ENCODE measurements at regions not wholly inside any gene's neighbourhood (a gene's known extent, or its start where the extent isn't known, plus 50 kb on each side); places are given as distances from the start of the nearest gene placed in this dataset.
"Not testable (repeated sequence)": the region's sequence is repeated elsewhere in the genome, so short reads cannot be mapped to it uniquely, and the experiment has no call there.

DNA sequence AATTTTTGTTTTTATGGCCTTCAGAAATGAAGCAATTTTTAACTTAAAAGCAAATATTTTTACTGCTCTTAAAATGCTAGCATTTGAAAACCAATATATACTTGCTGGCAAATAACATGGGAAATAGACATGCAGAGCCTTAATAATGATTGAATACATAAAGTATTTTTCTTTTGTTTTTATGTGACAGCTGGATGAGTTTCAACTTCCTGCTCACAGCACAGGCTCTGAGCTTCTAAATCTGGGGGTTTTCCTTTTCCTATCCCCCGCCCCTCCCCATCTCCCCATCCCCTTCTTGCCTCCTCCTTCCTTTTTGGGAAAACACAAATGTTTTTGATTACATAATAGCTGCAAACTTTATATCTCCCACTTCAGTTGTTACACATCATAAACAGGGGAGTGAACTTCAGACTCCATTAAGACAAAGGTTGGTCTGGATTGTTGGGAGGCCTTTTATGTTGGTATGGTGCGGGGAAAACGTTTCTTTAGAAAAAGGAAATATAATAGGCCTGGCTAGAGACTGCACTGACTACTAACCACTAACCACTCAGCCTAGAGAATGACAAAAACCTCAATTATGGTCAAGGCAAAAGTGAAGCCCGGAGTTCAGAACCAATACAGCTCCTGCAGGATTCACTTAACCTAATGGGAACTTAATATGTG, 116.1 kb upstream of the GORAB start:
- no peaks in the 10 kb centered on the region for H3K9me3 ChIP-seq (ENCODE audit: control insufficient read depth, low read length)
- no peak overlapping the region for H3K4me3 ChIP-seq (ENCODE audit: low read length)
- 53% methylated on average over 4 of the region's 4 CpGs for WGBS
- no peak for ATAC-seq
- intact Hi-C loops (cut with DNase I), result no loop called here
- no peak for DNase-seq
- H3K27me3 ChIP-seq (ENCODE audit: control insufficient read depth, insufficient read depth), result no peaks in the 10 kb centered on the region
- peaks cover 2% of the 10 kb centered on the region for H3K4me1 ChIP-seq (ENCODE audit: control insufficient read depth, insufficient read depth, low read length)
- no peak overlapping the region for H3K27ac ChIP-seq (ENCODE audit: low read length)

GRCh38 chr1:170424346-170424745, 107.6 kb upstream of the GORAB start:
- no peak overlapping the region for H3K4me3 ChIP-seq (ENCODE audit: low read length)
- ATAC-seq (no peak), DNase-seq (no peak)
- no peak overlapping the region for H3K27ac ChIP-seq (ENCODE audit: low read length)
- 78% methylated on average over 1 of the region's 1 CpG for WGBS
- H3K27me3 ChIP-seq (ENCODE audit: control insufficient read depth, insufficient read depth), result no peaks in the 10 kb centered on the region
- no peaks in the 10 kb centered on the region for H3K4me1 ChIP-seq (ENCODE audit: control insufficient read depth, insufficient read depth, low read length)
- no peaks in the 10 kb centered on the region for H3K9me3 ChIP-seq (ENCODE audit: control insufficient read depth, low read length)
- intact Hi-C loops (cut with DNase I), result no loop called here

DNA sequence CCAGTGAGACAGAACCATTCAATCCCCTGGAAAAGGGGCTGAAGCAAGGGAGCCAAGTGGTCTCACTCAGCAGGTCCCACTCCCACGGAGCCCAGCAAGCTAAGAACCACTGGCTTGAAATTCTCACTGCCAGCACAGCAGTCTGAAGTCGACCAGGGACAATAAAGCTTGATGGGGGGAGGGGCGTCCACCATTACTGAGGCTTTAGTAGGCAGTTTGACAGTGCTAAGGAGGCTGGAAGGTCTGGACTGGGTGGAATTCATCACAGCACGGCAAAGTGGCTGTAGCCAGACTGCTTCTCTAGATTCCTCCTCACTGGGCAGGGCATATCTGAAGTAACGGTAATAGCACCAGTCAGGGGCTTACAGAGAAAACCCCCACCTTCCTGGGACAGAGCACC, 105.4 kb upstream of the GORAB start:
- no peak overlapping the region for H3K4me3 ChIP-seq (ENCODE audit: low read length)
- intact Hi-C loops (cut with DNase I), result no loop called here
- no peaks in the 10 kb centered on the region for H3K27me3 ChIP-seq (ENCODE audit: control insufficient read depth, insufficient read depth)
- H3K27ac ChIP-seq (ENCODE audit: low read length), result no peak overlapping the region
- DNase-seq (no peak), ATAC-seq (no peak)
- WGBS, result 46% methylated on average over 5 of the region's 5 CpGs
- H3K4me1 ChIP-seq (ENCODE audit: control insufficient read depth, insufficient read depth, low read length), result no peaks in the 10 kb centered on the region
- H3K9me3 ChIP-seq (ENCODE audit: control insufficient read depth, low read length), result no peaks in the 10 kb centered on the region

- intact Hi-C loops (cut with DNase I); H3K27ac ChIP-seq (ENCODE audit: low read length); H3K4me3 ChIP-seq (ENCODE audit: low read length); H3K27me3 ChIP-seq (ENCODE audit: control insufficient read depth, insufficient read depth); ATAC-seq; H3K4me1 ChIP-seq (ENCODE audit: control insufficient read depth, insufficient read depth, low read length); H3K9me3 ChIP-seq (ENCODE audit: control insufficient read depth, low read length): not testable (repeated sequence)
- DNase-seq, result peak in 1 of 3 donors; percentile 56
- WGBS, result 70% methylated on average over 1 of the region's 1 CpG
These were observed 105.0 kb upstream of the GORAB start for GRCh38 chr1:170427002-170427401.

GRCh38 chr1:170436928-170437327, 95.0 kb upstream of the GORAB start:
- Histone ChIP-seq H3K27ac (ENCODE audit: low read length) (no peak overlapping the region), H3K4me1 (ENCODE audit: control insufficient read depth, insufficient read depth, low read length) (no peaks in the 10 kb centered on the region), H3K9me3 (ENCODE audit: control insufficient read depth, low read length) (no peaks in the 10 kb centered on the region), H3K4me3 (ENCODE audit: low read length) (no peak overlapping the region), H3K27me3 (ENCODE audit: control insufficient read depth, insufficient read depth) (no peaks in the 10 kb centered on the region)
- whole genome bisulfite sequencing, result 62% methylated on average over 3 of the region's 3 CpGs
- ATAC-seq (no peak), DNase-seq (no peak)
- intact Hi-C loops (cut with DNase I), result no loop called here

- DNase-seq (no peak), ATAC-seq (no peak)
- Histone ChIP-seq H3K27me3 (ENCODE audit: control insufficient read depth, insufficient read depth) (no peaks in the 10 kb centered on the region), H3K27ac (ENCODE audit: low read length) (no peak overlapping the region), H3K4me3 (ENCODE audit: low read length) (no peak overlapping the region), H3K9me3 (ENCODE audit: control insufficient read depth, low read length) (no peaks in the 10 kb centered on the region), H3K4me1 (ENCODE audit: control insufficient read depth, insufficient read depth, low read length) (no peaks in the 10 kb centered on the region)
- intact Hi-C loops (cut with DNase I), result no loop called here
- 79% methylated on average over 3 of the region's 3 CpGs for WGBS
These were observed 86.9 kb upstream of the GORAB start for GRCh38 chr1:170445096-170445495.

DNA sequence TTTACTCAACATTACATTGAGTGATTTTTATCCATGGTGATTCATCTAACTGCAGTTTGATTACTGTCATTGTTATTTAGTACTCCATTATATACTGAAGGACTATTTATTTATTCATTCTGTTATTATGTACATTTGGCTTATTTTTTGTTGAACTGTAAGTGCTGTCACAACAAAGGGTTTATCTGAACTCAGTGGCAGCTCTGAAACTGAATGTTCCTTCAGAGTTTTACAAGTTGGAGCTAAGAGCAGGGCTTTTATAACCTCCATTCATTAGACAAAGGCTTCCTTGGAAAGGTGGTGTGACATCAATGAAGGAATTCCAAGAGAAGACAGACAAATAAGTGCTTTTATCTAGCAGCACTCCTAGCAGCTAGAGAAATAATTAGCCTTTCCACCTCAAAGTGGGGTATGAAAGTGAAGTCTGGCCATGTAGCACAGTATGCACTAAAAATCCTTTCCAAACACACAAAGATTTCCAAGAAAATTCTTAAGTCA, 83.3 kb upstream of the GORAB start:
- H3K9me3 ChIP-seq (ENCODE audit: control insufficient read depth, low read length), result no peaks in the 10 kb centered on the region
- no peak for ATAC-seq

DNA sequence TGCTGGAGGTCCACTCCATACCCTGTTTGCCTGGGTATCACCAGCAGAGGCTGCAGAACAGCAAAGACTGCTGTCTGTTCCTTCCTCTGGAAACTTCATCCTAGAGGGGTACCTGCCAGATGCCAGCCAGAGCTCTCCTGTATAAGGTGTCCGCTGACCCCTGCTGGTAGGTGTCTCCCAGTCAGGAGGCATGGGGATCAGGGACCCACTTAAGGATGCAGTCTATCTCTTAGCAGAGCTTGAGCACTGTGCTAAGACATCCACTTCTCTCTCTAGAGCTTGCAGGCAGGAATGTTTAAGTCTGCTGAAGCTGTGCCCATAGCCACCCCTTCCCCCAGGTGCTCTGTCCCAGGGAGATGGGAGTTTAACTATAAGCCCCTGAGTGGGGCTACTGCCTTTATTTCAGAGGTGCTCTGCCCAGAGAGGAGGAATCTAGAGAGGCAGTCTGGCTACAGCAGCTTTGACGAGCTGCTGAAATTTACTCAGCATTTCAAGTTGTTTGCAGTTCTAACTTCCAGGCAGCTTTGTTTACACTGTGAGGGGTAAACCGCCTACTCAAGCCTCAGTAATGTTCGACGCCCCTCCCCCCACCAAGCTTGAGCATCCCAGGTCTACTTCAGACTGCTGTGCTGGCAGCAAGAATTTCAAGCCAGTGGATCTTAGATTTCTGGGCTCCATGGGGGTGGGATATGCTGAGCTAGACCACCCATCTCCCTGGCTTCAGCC, 74.5 kb upstream of the GORAB start:
- ATAC-seq; intact Hi-C loops (cut with DNase I): not testable (repeated sequence)
- peak in 2 of 3 donors; percentile 22 to 67 for DNase-seq

More for the DNA sequence above, 83.3 kb upstream of the GORAB start:
- no peaks in the 10 kb centered on the region for H3K4me1 ChIP-seq (ENCODE audit: control insufficient read depth, insufficient read depth, low read length)
- no peak overlapping the region for H3K27ac ChIP-seq (ENCODE audit: low read length)
- no peaks in the 10 kb centered on the region for H3K27me3 ChIP-seq (ENCODE audit: control insufficient read depth, insufficient read depth)
- intact Hi-C loops (cut with DNase I), result no loop called here
- no peak overlapping the region for H3K4me3 ChIP-seq (ENCODE audit: low read length)
- no peak for DNase-seq

DNA sequence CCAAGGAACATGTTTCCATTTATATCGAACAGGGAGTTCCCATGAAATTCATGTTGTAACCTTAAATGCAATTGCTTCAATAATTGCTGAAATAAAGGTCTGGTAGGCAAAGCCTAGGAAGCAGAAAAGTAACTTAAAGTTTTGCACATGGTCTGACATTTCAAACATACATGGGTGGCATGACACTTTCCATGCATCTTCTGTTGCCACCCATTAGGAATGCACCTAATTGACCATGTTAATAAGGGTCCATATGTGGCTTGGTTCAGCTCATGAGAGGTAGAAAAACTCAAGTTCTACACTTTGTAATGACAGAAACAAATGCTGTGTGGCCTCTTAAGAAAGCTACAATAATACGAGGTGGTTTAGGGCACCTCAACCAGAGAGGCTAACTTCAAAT, 72.0 kb upstream of the GORAB start:
- Histone ChIP-seq H3K4me3 (ENCODE audit: low read length) (no peak overlapping the region), H3K27ac (ENCODE audit: low read length) (no peak overlapping the region), H3K4me1 (ENCODE audit: control insufficient read depth, insufficient read depth, low read length) (no peaks in the 10 kb centered on the region), H3K9me3 (ENCODE audit: control insufficient read depth, low read length) (no peaks in the 10 kb centered on the region), H3K27me3 (ENCODE audit: control insufficient read depth, insufficient read depth) (no peaks in the 10 kb centered on the region)
- DNase-seq, result no peak
- intact Hi-C loops (cut with DNase I), result no loop called here
- ATAC-seq, result no peak
- 38% methylated on average over 2 of the region's 2 CpGs for WGBS

More for the DNA sequence above, 74.5 kb upstream of the GORAB start:
- 81% methylated on average over 5 of the region's 5 CpGs for WGBS
- not testable (repeated sequence) for H3K9me3 ChIP-seq (ENCODE audit: control insufficient read depth, low read length); H3K27ac ChIP-seq (ENCODE audit: low read length); H3K27me3 ChIP-seq (ENCODE audit: control insufficient read depth, insufficient read depth); H3K4me1 ChIP-seq (ENCODE audit: control insufficient read depth, insufficient read depth, low read length); H3K4me3 ChIP-seq (ENCODE audit: low read length)

DNA sequence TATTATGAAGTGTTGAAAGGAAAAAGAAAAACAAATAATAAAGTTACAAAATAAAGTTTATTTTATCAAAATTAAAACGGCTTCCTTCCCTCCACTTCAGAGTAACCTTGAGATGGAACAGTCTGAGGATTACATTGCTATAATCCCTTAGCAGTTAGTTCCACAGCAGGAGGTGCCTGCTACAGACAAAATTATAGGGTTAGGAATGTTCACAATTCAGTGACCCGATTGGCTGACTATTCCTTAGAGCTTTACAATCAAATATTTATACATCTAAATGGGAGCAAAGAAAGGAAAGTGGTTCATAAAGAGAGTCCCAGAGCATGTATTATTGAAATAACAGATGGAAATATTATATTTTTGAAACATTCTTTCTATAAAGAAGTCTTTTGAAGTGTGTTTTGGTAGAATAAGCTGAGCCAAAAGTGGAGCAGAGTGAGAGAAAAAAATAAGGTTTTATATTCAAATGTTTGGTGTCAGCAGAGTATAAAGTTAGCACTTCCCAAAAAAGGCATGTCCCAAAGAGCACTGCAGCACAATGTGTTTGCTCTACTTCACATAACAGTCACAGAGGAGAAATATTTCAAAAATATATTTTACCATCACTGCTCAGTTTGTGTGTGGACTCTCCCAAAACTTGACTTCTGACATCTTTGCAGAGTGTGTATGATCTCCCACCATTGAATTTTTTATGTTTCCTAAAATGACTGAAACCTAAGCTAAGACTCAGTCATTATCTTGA, 71.4 kb upstream of the GORAB start:
- H3K27ac ChIP-seq (ENCODE audit: low read length), result no peak overlapping the region

GRCh38 chr1:170461291-170461747, 70.6 kb upstream of the GORAB start:
- ATAC-seq (no peak), DNase-seq (no peak)
- H3K27ac ChIP-seq (ENCODE audit: low read length), result no peak overlapping the region
- H3K9me3 ChIP-seq (ENCODE audit: control insufficient read depth, low read length), result no peaks in the 10 kb centered on the region
- H3K4me3 ChIP-seq (ENCODE audit: low read length), result no peak overlapping the region
- H3K27me3 ChIP-seq (ENCODE audit: control insufficient read depth, insufficient read depth), result no peaks in the 10 kb centered on the region
- WGBS, result 91% methylated on average over 1 of the region's 1 CpG
- intact Hi-C loops (cut with DNase I), result no loop called here
- H3K4me1 ChIP-seq (ENCODE audit: control insufficient read depth, insufficient read depth, low read length), result no peaks in the 10 kb centered on the region

More for the DNA sequence above, 71.4 kb upstream of the GORAB start:
- H3K9me3 ChIP-seq (ENCODE audit: control insufficient read depth, low read length), result no peaks in the 10 kb centered on the region
- intact Hi-C loops (cut with DNase I), result no loop called here
- no peaks in the 10 kb centered on the region for H3K4me1 ChIP-seq (ENCODE audit: control insufficient read depth, insufficient read depth, low read length)
- no peaks in the 10 kb centered on the region for H3K27me3 ChIP-seq (ENCODE audit: control insufficient read depth, insufficient read depth)
- ATAC-seq, result no peak
- H3K4me3 ChIP-seq (ENCODE audit: low read length), result no peak overlapping the region
- DNase-seq, result no peak
- WGBS, result 53% methylated on average over 2 of the region's 2 CpGs
